Neural progenitor cell (in vitro differentiated cells): ENCODE measurements at regions not wholly inside any gene's neighbourhood (a gene's known extent, or its start where the extent isn't known, plus 50 kb on each side); places are given as distances from the start of the nearest gene placed in this dataset.

Source experiments
- CTCF ChIP-seq: fragments of 200-600 bp; sonication (generic); IDR thresholded peaks from 2 replicates; pipeline ENCODE4 v1.5.1; 2017; ENCODE audit warnings: antibody characterized with exemption, mild to moderate bottlenecking
- EZH2 ChIP-seq: fragments of 200-600 bp; sonication (generic); IDR thresholded peaks from 2 replicates; pipeline ENCODE4 v1.6.1; 2017; ENCODE audit warnings: antibody characterized with exemption, mild to moderate bottlenecking, moderate library complexity

GRCh38 chr6:144659202-144660182 lies 374.4 kb downstream of the UTRN start:
- no peak for TF ChIP-seq CTCF
- no peak for TF ChIP-seq EZH2
